Loucy (cell line): ENCODE measurements at regions not wholly inside any gene's neighbourhood (a gene's known extent, or its start where the extent isn't known, plus 50 kb on each side); places are given as distances from the start of the nearest gene placed in this dataset.

Source experiments
- H2AFZ ChIP-seq: fragments of 200-600 bp; sonication (generic); 2 replicates; pipeline ENCODE4 v1.6.0; 2016; ENCODE audit warnings: antibody characterized with exemption, mild to moderate bottlenecking, low read length, moderate library complexity
- H3F3A ChIP-seq: fragments of 200-600 bp; 2 replicates; pipeline ENCODE4 v1.6.0; 2016; ENCODE audit warnings: antibody characterized with exemption, low read depth, mild to moderate bottlenecking
- H3K27me3 ChIP-seq: fragments of 200-600 bp; sonication (generic); 2 replicates; pipeline ENCODE4 v1.6.1; 2014; ENCODE audit warnings: low read length, mild to moderate bottlenecking; ENCODE audit not compliant: insufficient read depth, poor library complexity, severe bottlenecking
- H3K36me3 ChIP-seq: fragments of 200-600 bp; sonication (generic); 2 replicates; pipeline ENCODE4 v1.6.1; 2016; ENCODE audit warnings: low read length; ENCODE audit not compliant: insufficient read depth
- H3K4me1 ChIP-seq: fragments of 200-600 bp; sonication (generic); 2 replicates; pipeline ENCODE4 v1.5.1; 2014; ENCODE audit warnings: low read length, mild to moderate bottlenecking; ENCODE audit not compliant: insufficient read depth, poor library complexity, severe bottlenecking
- H3K4me2 ChIP-seq: fragments of 200-600 bp; sonication (generic); 2 replicates; pipeline ENCODE4 v1.6.0; 2014; ENCODE audit warnings: antibody characterized with exemption, low read length, low read depth, mild to moderate bottlenecking; ENCODE audit not compliant: poor library complexity, severe bottlenecking
- H3K4me3 ChIP-seq: fragments of 200-600 bp; sonication (generic); 2 replicates; pipeline ENCODE4 v1.5.1; 2014; ENCODE audit warnings: low read length, mild to moderate bottlenecking, mixed read lengths; ENCODE audit not compliant: poor library complexity, severe bottlenecking
- H3K79me2 ChIP-seq: fragments of 200-600 bp; sonication (generic); 2 replicates; pipeline ENCODE4 v1.6.1; 2014; ENCODE audit warnings: low read length; ENCODE audit not compliant: insufficient read depth
- H3K9ac ChIP-seq: fragments of 200-600 bp; sonication (generic); 2 replicates; pipeline ENCODE4 v1.6.0; 2014; ENCODE audit warnings: mild to moderate bottlenecking, low read depth, low read length, moderate library complexity; ENCODE audit not compliant: poor library complexity, severe bottlenecking
- H3K9me2 ChIP-seq: fragments of 200-600 bp; sonication (generic); replicated peaks from 2 replicates; pipeline ENCODE4 v1.6.1; 2016; ENCODE audit warnings: low read depth, low read length, mixed read lengths
- H3K9me3 ChIP-seq: fragments of 200-600 bp; sonication (generic); 2 replicates; pipeline ENCODE4 v1.6.1; 2014; ENCODE audit warnings: mild to moderate bottlenecking, antibody characterized with exemption, low read length, low read depth; ENCODE audit not compliant: insufficient read depth
- H4K20me1 ChIP-seq: fragments of 200-600 bp; sonication (generic); 2 replicates; pipeline ENCODE4 v1.6.0; 2014; ENCODE audit warnings: antibody characterized with exemption, low read length, mild to moderate bottlenecking; ENCODE audit not compliant: insufficient read depth, poor library complexity, severe bottlenecking
- EZH2phosphoT487 ChIP-seq: fragments of 200-600 bp; IDR thresholded peaks from 2 replicates; pipeline ENCODE4 v1.6.1; 2018; ENCODE audit warnings: antibody characterized with exemption, mild to moderate bottlenecking, moderate library complexity, borderline replicate concordance
- TF ChIP-seq, protein P1 (sequence below): fragments of 200-600 bp; sonication (generic); conservative IDR thresholded peaks from 2 replicates; pipeline ENCODE4 v1.5.1; 2014; ENCODE audit warnings: mild to moderate bottlenecking, antibody characterized with exemption, low read length

DNA sequence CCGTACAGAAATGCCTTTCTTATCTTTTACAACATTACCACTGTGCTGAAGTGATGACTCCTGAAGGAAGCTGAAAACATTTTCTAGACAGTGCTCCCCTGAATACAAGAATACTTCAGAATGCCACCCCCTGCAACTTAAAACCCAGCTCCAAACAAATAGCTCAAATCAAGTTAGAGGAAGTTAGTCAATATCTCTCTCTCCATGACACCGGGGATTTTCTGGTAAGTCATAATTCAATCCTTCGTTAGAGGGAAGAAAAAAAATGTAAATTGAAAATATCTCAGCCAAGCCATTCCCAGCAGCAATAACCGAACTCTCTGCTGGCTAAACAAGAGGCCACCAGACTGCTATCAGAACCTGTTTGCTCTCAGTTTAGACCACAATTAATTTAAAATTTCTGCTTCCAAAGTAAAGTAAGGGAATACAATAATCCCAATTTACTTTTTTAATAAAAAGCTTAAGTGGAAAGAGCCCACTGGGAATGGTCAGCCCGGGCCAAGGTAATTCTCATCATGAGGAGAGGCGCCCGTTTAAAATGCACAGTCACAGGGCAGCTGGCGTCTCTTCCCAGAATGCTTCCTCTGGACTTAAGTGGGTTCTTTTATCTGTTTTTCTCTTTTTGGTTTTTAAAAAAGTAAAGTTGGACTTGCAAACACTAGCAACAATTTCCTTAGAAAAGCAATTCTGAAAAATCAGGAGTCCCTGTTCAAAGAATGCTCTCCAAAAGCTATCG lies 710.1 kb upstream of the STXBP6 start:
- no peaks in the 10 kb centered on the region for H3K27me3 ChIP-seq
- H3K4me2 ChIP-seq = no peak overlapping the region
- H3K9me2 ChIP-seq = no peaks in the 10 kb centered on the region
- TF ChIP-seq, protein P1, sequence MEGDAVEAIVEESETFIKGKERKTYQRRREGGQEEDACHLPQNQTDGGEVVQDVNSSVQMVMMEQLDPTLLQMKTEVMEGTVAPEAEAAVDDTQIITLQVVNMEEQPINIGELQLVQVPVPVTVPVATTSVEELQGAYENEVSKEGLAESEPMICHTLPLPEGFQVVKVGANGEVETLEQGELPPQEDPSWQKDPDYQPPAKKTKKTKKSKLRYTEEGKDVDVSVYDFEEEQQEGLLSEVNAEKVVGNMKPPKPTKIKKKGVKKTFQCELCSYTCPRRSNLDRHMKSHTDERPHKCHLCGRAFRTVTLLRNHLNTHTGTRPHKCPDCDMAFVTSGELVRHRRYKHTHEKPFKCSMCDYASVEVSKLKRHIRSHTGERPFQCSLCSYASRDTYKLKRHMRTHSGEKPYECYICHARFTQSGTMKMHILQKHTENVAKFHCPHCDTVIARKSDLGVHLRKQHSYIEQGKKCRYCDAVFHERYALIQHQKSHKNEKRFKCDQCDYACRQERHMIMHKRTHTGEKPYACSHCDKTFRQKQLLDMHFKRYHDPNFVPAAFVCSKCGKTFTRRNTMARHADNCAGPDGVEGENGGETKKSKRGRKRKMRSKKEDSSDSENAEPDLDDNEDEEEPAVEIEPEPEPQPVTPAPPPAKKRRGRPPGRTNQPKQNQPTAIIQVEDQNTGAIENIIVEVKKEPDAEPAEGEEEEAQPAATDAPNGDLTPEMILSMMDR = no peak
- TF ChIP-seq EZH2phosphoT487 = no peak
- H2AFZ ChIP-seq = no peak overlapping the region
- H3K9ac ChIP-seq = no peak overlapping the region
- no peaks in the 10 kb centered on the region for H3F3A ChIP-seq
- H3K9me3 ChIP-seq = no peaks in the 10 kb centered on the region
- no peaks in the 10 kb centered on the region for H3K4me1 ChIP-seq
- H4K20me1 ChIP-seq = no peaks in the 10 kb centered on the region
- no peaks in the 10 kb centered on the region for H3K36me3 ChIP-seq
- H3K4me3 ChIP-seq = no peak overlapping the region
- no peaks in the 10 kb centered on the region for H3K79me2 ChIP-seq

DNA sequence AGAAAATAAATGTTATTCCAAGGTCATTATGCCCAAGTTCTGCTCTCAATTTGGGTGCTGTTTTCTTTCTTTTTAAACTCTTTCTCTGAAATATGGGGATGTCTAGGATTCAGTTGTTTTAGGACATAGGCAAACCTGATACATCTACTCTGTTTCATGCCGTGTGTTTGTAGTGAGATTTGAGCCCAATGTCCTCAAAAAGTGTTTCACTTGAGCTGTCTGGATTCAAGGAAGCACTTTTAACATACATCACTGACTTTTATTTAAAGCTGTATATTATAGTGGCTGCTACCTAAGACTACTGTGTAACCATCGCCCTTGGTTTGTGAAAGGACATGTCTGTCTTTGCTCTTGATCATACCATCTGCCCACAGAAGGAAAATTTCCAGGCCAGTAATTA lies 709.3 kb upstream of the STXBP6 start:
- no peak overlapping the region for H2AFZ ChIP-seq
- no peaks in the 10 kb centered on the region for H3K27me3 ChIP-seq
- no peak overlapping the region for H3K4me3 ChIP-seq
- H3K79me2 ChIP-seq = no peaks in the 10 kb centered on the region
- H4K20me1 ChIP-seq = no peaks in the 10 kb centered on the region
- H3K9me2 ChIP-seq = no peaks in the 10 kb centered on the region
- H3K36me3 ChIP-seq = no peaks in the 10 kb centered on the region
- no peaks in the 10 kb centered on the region for H3K4me1 ChIP-seq
- no peak overlapping the region for H3K4me2 ChIP-seq
- TF ChIP-seq, protein P1 = no peak
- no peak for TF ChIP-seq EZH2phosphoT487
- H3K9ac ChIP-seq = no peak overlapping the region
- no peaks in the 10 kb centered on the region for H3F3A ChIP-seq
- H3K9me3 ChIP-seq = no peaks in the 10 kb centered on the region

DNA sequence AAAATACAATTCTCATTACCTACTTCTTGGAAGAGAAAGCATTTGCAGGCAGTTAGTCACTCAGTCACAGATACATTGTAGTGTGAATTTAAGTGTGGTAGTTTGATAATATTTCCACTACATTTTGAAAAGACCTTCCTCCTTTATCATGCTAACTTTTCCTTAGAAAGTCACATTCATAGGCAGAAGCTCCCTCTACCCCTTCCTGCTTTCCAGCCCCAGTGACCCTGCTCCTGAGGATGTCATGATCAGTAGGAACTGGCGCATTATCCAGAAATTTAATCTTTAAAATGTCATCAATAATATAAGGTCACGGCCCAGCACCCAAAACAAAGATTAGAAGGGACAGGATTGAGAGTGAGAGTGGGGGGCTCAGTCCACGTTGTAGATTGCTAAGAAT lies 707.4 kb upstream of the STXBP6 start:
- Histone ChIP-seq H3K9me2 (no peaks in the 10 kb centered on the region), H3K9me3 (no peaks in the 10 kb centered on the region), H4K20me1 (no peaks in the 10 kb centered on the region), H2AFZ (no peak overlapping the region), H3K79me2 (no peaks in the 10 kb centered on the region), H3K4me1 (no peaks in the 10 kb centered on the region), H3K36me3 (no peaks in the 10 kb centered on the region), H3K9ac (no peak overlapping the region), H3K4me2 (no peak overlapping the region), H3F3A (no peaks in the 10 kb centered on the region), H3K27me3 (no peaks in the 10 kb centered on the region), H3K4me3 (no peak overlapping the region)
- TF ChIP-seq EZH2phosphoT487 = no peak
- TF ChIP-seq, protein P1 = no peak
